ENCODE measurements at regions not wholly inside any gene's neighbourhood (a gene's known extent, or its start where the extent isn't known, plus 50 kb on each side); places are given as distances from the start of the nearest gene placed in this dataset.

GRCh38 chr16:6047325-6047724 lies 949.7 kb upstream of the EEF2KMT start:
- DNase-seq = no peak
- intact Hi-C loops (cut with micrococcal nuclease) = no loop called here
- TF ChIP-seq, protein P1, sequence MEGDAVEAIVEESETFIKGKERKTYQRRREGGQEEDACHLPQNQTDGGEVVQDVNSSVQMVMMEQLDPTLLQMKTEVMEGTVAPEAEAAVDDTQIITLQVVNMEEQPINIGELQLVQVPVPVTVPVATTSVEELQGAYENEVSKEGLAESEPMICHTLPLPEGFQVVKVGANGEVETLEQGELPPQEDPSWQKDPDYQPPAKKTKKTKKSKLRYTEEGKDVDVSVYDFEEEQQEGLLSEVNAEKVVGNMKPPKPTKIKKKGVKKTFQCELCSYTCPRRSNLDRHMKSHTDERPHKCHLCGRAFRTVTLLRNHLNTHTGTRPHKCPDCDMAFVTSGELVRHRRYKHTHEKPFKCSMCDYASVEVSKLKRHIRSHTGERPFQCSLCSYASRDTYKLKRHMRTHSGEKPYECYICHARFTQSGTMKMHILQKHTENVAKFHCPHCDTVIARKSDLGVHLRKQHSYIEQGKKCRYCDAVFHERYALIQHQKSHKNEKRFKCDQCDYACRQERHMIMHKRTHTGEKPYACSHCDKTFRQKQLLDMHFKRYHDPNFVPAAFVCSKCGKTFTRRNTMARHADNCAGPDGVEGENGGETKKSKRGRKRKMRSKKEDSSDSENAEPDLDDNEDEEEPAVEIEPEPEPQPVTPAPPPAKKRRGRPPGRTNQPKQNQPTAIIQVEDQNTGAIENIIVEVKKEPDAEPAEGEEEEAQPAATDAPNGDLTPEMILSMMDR (IDR thresholded peaks at IDR 0.05) = no peak
- Mint-ChIP-seq H3K27ac (no peak overlapping the region), H3K4me3 (no peak overlapping the region), H3K4me1 (ENCODE audit: low read depth) (no peaks in the 10 kb centered on the region), H3K9me3 (peaks cover 15% of the 10 kb centered on the region), H3K36me3 (ENCODE audit: low read depth) (no peaks in the 10 kb centered on the region), H3K27me3 (no peaks in the 10 kb centered on the region)
- CTCF ChIA-PET = interaction anchor here (0.6 to 1.5 kb wide), 2 partner anchors 12 to 35 kb away, joined by 3 to 6 read pairs; no protein-coding TSS in a partner anchor
- ATAC-seq = no peak
- POLR2A ChIA-PET = no interaction called here

GRCh38 chr16:6038941-6039645 lies 941.5 kb upstream of the EEF2KMT start:
- intact Hi-C loops (cut with micrococcal nuclease) = no loop called here
- H3K36me3 Mint-ChIP-seq (ENCODE audit: low read depth) = no peaks in the 10 kb centered on the region
- DNase-seq (no peak), ATAC-seq (no peak)
- no peaks in the 10 kb centered on the region for H3K4me1 Mint-ChIP-seq (ENCODE audit: low read depth)
- no peak overlapping the region for H3K4me3 Mint-ChIP-seq
- TF ChIP-seq, protein P1 (IDR thresholded peaks at IDR 0.05) = no peak
- H3K27ac Mint-ChIP-seq = no peak overlapping the region
- H3K27me3 Mint-ChIP-seq = no peaks in the 10 kb centered on the region
- H3K9me3 Mint-ChIP-seq = peaks cover 6% of the 10 kb centered on the region
- ChIA-PET CTCF (no interaction called here), POLR2A (no interaction called here)

GRCh38 chr16:6035161-6035560 lies 937.6 kb upstream of the EEF2KMT start:
- intact Hi-C loops (cut with micrococcal nuclease) = no loop called here
- H3K27me3 Mint-ChIP-seq = no peaks in the 10 kb centered on the region
- H3K9me3 Mint-ChIP-seq = peaks cover 2% of the 10 kb centered on the region
- TF ChIP-seq, protein P1 (IDR thresholded peaks at IDR 0.05) = no peak
- CTCF ChIA-PET = interaction anchor here (0.7 kb wide), 2 partner anchors 13 to 15 kb away, joined by 3 read pairs; no protein-coding TSS in a partner anchor
- no peak overlapping the region for H3K4me3 Mint-ChIP-seq
- H3K36me3 Mint-ChIP-seq (ENCODE audit: low read depth) = no peaks in the 10 kb centered on the region
- no peaks in the 10 kb centered on the region for H3K4me1 Mint-ChIP-seq (ENCODE audit: low read depth)
- DNase-seq = no peak
- ATAC-seq = no peak
- H3K27ac Mint-ChIP-seq = no peak overlapping the region
- POLR2A ChIA-PET = no interaction called here

DNA sequence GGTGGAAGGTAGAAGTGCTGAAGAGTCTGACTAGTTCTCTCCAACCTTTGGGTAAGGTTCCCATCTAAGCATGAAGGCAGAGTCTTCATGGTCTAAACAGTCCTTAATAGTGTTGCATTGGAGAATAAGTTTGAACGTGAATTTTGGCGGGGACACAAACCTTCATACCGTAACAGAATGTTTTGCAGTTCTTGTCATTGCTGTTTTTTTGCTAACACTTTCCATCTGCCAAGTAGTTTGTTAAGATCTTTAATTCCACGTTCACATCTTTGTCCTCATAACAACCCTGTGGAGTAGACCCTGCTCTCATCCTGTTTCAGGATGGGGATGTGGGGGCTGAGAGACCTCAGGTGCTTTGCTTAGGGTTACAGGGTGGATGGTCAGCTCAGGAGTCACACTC lies 936.9 kb upstream of the EEF2KMT start:
- H3K4me1 Mint-ChIP-seq (ENCODE audit: low read depth) = no peaks in the 10 kb centered on the region
- TF ChIP-seq, protein P1 (IDR thresholded peaks at IDR 0.05) = no peak
- peaks cover 2% of the 10 kb centered on the region for H3K9me3 Mint-ChIP-seq
- no peaks in the 10 kb centered on the region for H3K36me3 Mint-ChIP-seq (ENCODE audit: low read depth)
- POLR2A ChIA-PET = no interaction called here
- H3K4me3 Mint-ChIP-seq = no peak overlapping the region
- DNase-seq = no peak
- CTCF ChIA-PET = no interaction called here
- no peak for ATAC-seq
- no peaks in the 10 kb centered on the region for H3K27me3 Mint-ChIP-seq
- H3K27ac Mint-ChIP-seq = no peak overlapping the region
- intact Hi-C loops (cut with micrococcal nuclease) = no loop called here

- ChIA-PET CTCF (no interaction called here), POLR2A (no interaction called here)
- Mint-ChIP-seq H3K4me1 (ENCODE audit: low read depth) (no peaks in the 10 kb centered on the region), H3K4me3 (no peak overlapping the region), H3K27ac (no peak overlapping the region), H3K9me3 (no peaks in the 10 kb centered on the region), H3K36me3 (ENCODE audit: low read depth) (no peaks in the 10 kb centered on the region), H3K27me3 (no peaks in the 10 kb centered on the region)
- TF ChIP-seq, protein P1 (IDR thresholded peaks at IDR 0.05) = no peak
- intact Hi-C loops (cut with micrococcal nuclease) = no loop called here
- ATAC-seq (no peak), DNase-seq (no peak)
These were observed 934.8 kb upstream of the EEF2KMT start for GRCh38 chr16:6032438-6032837.

All from activated CD8-positive, alpha-beta T cell treated with anti-CD3 and anti-CD28 coated beads for 36 hours (primary cell).